ENCODE measurements at regions not wholly inside any gene's neighbourhood (a gene's known extent, or its start where the extent isn't known, plus 50 kb on each side); places are given as distances from the start of the nearest gene placed in this dataset.

GRCh38 chr12:92363295-92364146 is 217.9 kb upstream of the BTG1 start:
- no peak for TF ChIP-seq CTCF (IDR thresholded peaks at IDR 0.05)
- TF ChIP-seq POLR2A (IDR thresholded peaks at IDR 0.05): no peak

Data from heart left ventricle (tissue), 13 donors.